ENCODE measurements at regions not wholly inside any gene's neighbourhood (a gene's known extent, or its start where the extent isn't known, plus 50 kb on each side); places are given as distances from the start of the nearest gene placed in this dataset.

- TF ChIP-seq, protein P1, sequence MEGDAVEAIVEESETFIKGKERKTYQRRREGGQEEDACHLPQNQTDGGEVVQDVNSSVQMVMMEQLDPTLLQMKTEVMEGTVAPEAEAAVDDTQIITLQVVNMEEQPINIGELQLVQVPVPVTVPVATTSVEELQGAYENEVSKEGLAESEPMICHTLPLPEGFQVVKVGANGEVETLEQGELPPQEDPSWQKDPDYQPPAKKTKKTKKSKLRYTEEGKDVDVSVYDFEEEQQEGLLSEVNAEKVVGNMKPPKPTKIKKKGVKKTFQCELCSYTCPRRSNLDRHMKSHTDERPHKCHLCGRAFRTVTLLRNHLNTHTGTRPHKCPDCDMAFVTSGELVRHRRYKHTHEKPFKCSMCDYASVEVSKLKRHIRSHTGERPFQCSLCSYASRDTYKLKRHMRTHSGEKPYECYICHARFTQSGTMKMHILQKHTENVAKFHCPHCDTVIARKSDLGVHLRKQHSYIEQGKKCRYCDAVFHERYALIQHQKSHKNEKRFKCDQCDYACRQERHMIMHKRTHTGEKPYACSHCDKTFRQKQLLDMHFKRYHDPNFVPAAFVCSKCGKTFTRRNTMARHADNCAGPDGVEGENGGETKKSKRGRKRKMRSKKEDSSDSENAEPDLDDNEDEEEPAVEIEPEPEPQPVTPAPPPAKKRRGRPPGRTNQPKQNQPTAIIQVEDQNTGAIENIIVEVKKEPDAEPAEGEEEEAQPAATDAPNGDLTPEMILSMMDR (IDR thresholded peaks at IDR 0.05): no peak
- no peak for TF ChIP-seq POLR2AphosphoS5 (IDR thresholded peaks at IDR 0.05; ENCODE audit: low read depth, low read length)
These were observed 775.6 kb downstream of the STIM2 start for GRCh38 chr4:27635936-27636913.

Measured in Panc1 (cell line).